ENCODE measurements at regions not wholly inside any gene's neighbourhood (a gene's known extent, or its start where the extent isn't known, plus 50 kb on each side); places are given as distances from the start of the nearest gene placed in this dataset.

DNA sequence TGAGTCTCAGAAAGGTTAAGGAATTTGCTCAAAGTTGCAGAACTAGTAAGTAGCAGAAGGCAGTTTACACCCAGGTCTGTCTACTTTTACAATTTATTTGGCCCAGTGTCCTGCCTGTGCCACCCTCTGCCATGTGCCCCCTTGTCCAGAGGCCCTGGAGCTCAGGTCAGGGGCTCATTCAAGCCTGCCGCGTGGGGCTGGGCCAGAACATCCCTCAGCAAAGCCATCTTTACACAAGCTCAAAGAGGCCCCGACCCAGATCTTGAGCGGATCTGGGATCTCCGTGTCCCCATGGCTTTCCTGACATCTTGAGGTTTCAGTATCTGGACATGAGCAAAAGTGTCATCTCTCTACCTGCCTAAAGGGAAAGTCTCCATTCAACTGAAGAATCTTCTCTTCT, 76.4 kb upstream of the VSTM2B start (continued):
- TF ChIP-seq ZNF121 (CRISPR knock-in tag; IDR thresholded peaks at IDR 0.05) (no peak), ATF1 (CRISPR knock-in tag; IDR thresholded peaks at IDR 0.05) (no peak), NFE2L1 (CRISPR knock-in tag; IDR thresholded peaks at IDR 0.05) (no peak), CBFB (CRISPR knock-in tag; IDR thresholded peaks at IDR 0.05; ENCODE audit: low read depth) (no peak), MXD4 (CRISPR knock-in tag; IDR thresholded peaks at IDR 0.05; ENCODE audit: borderline replicate concordance) (no peak), TP53 (CRISPR knock-in tag; IDR thresholded peaks at IDR 0.05) (no peak), KAT7 (CRISPR knock-in tag; IDR thresholded peaks at IDR 0.05; ENCODE audit: borderline replicate concordance) (no peak)
- TF ChIP-seq, protein P1, sequence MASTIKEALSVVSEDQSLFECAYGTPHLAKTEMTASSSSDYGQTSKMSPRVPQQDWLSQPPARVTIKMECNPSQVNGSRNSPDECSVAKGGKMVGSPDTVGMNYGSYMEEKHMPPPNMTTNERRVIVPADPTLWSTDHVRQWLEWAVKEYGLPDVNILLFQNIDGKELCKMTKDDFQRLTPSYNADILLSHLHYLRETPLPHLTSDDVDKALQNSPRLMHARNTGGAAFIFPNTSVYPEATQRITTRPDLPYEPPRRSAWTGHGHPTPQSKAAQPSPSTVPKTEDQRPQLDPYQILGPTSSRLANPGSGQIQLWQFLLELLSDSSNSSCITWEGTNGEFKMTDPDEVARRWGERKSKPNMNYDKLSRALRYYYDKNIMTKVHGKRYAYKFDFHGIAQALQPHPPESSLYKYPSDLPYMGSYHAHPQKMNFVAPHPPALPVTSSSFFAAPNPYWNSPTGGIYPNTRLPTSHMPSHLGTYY (CRISPR knock-in tag; IDR thresholded peaks at IDR 0.05): no peak
- TF ChIP-seq, protein P2, sequence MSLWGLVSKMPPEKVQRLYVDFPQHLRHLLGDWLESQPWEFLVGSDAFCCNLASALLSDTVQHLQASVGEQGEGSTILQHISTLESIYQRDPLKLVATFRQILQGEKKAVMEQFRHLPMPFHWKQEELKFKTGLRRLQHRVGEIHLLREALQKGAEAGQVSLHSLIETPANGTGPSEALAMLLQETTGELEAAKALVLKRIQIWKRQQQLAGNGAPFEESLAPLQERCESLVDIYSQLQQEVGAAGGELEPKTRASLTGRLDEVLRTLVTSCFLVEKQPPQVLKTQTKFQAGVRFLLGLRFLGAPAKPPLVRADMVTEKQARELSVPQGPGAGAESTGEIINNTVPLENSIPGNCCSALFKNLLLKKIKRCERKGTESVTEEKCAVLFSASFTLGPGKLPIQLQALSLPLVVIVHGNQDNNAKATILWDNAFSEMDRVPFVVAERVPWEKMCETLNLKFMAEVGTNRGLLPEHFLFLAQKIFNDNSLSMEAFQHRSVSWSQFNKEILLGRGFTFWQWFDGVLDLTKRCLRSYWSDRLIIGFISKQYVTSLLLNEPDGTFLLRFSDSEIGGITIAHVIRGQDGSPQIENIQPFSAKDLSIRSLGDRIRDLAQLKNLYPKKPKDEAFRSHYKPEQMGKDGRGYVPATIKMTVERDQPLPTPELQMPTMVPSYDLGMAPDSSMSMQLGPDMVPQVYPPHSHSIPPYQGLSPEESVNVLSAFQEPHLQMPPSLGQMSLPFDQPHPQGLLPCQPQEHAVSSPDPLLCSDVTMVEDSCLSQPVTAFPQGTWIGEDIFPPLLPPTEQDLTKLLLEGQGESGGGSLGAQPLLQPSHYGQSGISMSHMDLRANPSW (CRISPR knock-in tag; conservative IDR thresholded peaks at IDR 0.05; ENCODE audit: low read depth): no peak

DNA sequence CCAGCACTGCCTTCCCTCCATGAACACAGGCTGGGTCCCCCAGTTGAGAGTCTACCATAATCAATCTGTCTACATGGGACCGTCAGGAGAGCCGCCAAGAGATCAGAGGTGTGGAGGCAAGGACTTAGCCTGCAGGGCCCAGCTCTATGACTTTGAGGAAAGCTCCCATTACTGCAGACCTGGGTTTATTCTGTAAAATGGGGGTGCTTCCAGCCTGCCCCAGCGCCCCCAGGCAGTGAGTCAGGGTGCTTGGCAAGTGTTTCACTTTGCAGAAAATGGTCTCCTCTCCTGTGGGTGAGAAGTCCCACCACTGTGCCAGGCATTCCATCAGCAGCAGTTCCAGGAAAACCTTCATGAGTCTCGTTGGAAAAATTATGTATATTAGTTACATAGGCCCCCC, 75.5 kb upstream of the VSTM2B start:
- Mint-ChIP-seq H3K27me3 (ENCODE audit: low read depth) (no peaks in the 10 kb centered on the region; the same call in none of the 2 replicates), H3K36me3 (no peaks in the 10 kb centered on the region), H3K9me3 (peaks cover 11% of the 10 kb centered on the region), H3K4me3 (no peak overlapping the region), H3K27ac (no peak overlapping the region), H3K4me1 (no peaks in the 10 kb centered on the region)
- TF ChIP-seq SMAD4 (CRISPR knock-in tag; IDR thresholded peaks at IDR 0.05): no peak
- no peak for TF ChIP-seq NFE2L1 (CRISPR knock-in tag; IDR thresholded peaks at IDR 0.05)
- no peak for TF ChIP-seq ZNF423 (CRISPR knock-in tag; IDR thresholded peaks at IDR 0.05)
- TF ChIP-seq FOXJ3 (CRISPR knock-in tag; IDR thresholded peaks at IDR 0.05; ENCODE audit: borderline replicate concordance): no peak
- no peak for TF ChIP-seq ZNF317 (CRISPR knock-in tag; IDR thresholded peaks at IDR 0.05; ENCODE audit: borderline replicate concordance, low read depth)
- TF ChIP-seq, protein P3, sequence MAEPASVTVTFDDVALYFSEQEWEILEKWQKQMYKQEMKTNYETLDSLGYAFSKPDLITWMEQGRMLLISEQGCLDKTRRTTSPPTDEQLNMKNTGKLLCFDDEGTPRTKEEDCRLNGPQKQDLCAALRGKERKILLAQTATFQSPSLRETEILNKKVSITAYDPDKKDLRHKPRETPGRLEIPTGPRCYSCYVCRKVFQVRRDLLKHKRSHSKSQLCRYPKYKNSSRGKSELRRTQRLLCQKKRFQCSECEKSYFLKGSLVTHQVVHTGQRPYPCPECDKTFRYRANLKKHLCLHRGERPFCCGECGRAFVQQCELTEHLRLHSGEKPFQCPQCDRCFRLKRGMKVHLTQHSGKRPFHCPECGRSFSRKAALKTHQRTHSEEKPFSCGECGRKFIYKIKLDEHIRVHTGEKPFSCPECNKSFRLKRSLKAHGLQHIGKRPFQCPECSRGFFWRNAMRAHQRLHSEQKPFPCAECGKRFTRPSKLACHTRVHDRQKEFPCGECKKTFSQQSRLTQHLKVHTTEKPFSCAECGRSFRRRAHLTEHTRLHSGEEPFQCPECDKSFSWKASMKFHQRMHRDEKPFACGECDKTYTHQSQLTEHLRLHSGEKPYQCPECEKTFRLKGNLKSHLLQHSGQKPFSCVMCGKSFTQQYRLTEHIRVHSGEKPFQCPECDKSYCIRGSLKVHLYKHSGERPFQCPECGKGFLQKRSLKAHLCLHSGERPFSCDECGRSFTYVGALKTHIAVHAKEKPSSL (CRISPR knock-in tag; conservative IDR thresholded peaks at IDR 0.05): no peak
- TF ChIP-seq ATF1 (CRISPR knock-in tag; IDR thresholded peaks at IDR 0.05): no peak
- TF ChIP-seq, protein P2 (CRISPR knock-in tag; conservative IDR thresholded peaks at IDR 0.05; ENCODE audit: low read depth): no peak
- TF ChIP-seq EMX1 (CRISPR knock-in tag; IDR thresholded peaks at IDR 0.05): no peak
- no peak for TF ChIP-seq HMGA2 (CRISPR knock-in tag; IDR thresholded peaks at IDR 0.05)
- TF ChIP-seq, protein P1 (CRISPR knock-in tag; IDR thresholded peaks at IDR 0.05): no peak
- no peak for TF ChIP-seq CBFB (CRISPR knock-in tag; IDR thresholded peaks at IDR 0.05; ENCODE audit: low read depth)
- TF ChIP-seq, protein P4, sequence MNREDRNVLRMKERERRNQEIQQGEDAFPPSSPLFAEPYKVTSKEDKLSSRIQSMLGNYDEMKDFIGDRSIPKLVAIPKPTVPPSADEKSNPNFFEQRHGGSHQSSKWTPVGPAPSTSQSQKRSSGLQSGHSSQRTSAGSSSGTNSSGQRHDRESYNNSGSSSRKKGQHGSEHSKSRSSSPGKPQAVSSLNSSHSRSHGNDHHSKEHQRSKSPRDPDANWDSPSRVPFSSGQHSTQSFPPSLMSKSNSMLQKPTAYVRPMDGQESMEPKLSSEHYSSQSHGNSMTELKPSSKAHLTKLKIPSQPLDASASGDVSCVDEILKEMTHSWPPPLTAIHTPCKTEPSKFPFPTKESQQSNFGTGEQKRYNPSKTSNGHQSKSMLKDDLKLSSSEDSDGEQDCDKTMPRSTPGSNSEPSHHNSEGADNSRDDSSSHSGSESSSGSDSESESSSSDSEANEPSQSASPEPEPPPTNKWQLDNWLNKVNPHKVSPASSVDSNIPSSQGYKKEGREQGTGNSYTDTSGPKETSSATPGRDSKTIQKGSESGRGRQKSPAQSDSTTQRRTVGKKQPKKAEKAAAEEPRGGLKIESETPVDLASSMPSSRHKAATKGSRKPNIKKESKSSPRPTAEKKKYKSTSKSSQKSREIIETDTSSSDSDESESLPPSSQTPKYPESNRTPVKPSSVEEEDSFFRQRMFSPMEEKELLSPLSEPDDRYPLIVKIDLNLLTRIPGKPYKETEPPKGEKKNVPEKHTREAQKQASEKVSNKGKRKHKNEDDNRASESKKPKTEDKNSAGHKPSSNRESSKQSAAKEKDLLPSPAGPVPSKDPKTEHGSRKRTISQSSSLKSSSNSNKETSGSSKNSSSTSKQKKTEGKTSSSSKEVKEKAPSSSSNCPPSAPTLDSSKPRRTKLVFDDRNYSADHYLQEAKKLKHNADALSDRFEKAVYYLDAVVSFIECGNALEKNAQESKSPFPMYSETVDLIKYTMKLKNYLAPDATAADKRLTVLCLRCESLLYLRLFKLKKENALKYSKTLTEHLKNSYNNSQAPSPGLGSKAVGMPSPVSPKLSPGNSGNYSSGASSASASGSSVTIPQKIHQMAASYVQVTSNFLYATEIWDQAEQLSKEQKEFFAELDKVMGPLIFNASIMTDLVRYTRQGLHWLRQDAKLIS (CRISPR knock-in tag; IDR thresholded peaks at IDR 0.05; ENCODE audit: borderline replicate concordance): no peak
- TF ChIP-seq ZNF219 (CRISPR knock-in tag; IDR thresholded peaks at IDR 0.05; ENCODE audit: borderline replicate concordance): no peak
- TF ChIP-seq, protein P5, sequence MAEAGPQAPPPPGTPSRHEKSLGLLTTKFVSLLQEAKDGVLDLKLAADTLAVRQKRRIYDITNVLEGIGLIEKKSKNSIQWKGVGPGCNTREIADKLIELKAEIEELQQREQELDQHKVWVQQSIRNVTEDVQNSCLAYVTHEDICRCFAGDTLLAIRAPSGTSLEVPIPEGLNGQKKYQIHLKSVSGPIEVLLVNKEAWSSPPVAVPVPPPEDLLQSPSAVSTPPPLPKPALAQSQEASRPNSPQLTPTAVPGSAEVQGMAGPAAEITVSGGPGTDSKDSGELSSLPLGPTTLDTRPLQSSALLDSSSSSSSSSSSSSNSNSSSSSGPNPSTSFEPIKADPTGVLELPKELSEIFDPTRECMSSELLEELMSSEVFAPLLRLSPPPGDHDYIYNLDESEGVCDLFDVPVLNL (CRISPR knock-in tag; IDR thresholded peaks at IDR 0.05; ENCODE audit: borderline replicate concordance, low read depth): no peak
- ATAC-seq (no peak), DNase-seq (ENCODE audit: low spot score) (no peak)
- ChIA-PET CTCF (no interaction called here), POLR2A (no interaction called here)

Measured in WTC11 (cell line).